ENCODE measurements at regions not wholly inside any gene's neighbourhood (a gene's known extent, or its start where the extent isn't known, plus 50 kb on each side); places are given as distances from the start of the nearest gene placed in this dataset.

DNA sequence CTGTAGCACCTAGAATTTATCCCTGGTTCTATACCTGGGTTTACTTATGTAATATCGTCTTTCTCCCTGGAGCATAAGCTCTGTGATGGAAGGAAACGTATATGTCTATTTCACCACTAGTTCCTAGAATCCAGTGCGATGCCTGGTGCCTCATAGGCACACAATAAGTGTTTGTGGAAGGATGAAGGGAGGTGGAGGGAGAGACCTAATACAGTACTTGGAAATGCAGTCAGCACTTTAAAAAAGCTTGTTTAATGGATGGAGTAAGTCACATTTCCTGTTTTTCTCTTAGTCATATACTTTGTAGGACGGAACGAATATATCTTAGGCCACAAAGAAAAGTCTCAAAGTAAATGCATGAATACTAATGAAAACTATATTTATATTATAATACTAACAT is 186.5 kb upstream of the HMGA2 start:
- no peak for TF ChIP-seq CTCF (conservative IDR thresholded peaks at IDR 0.05)
- TF ChIP-seq ZFX (IDR thresholded peaks at IDR 0.05), result no peak

Data from C4-2B (cell line).